Osteoblast (primary cell): ENCODE measurements at regions not wholly inside any gene's neighbourhood (a gene's known extent, or its start where the extent isn't known, plus 50 kb on each side); places are given as distances from the start of the nearest gene placed in this dataset.

ENCODE experiments used
- DNase-seq: peaks from one replicate; pipeline ENCODE4 v3.0.0; 2011; ENCODE audit warnings: low spot score, mixed read lengths; ENCODE audit not compliant: insufficient read length; ENCODE audit errors: missing footprints
- H2AFZ ChIP-seq: 2 replicates; pipeline ENCODE4 v1.6.0; 2011; ENCODE audit warnings: mild to moderate bottlenecking, low read length
- H3K27ac ChIP-seq: 2 replicates; pipeline ENCODE4 v1.5.1; 2011; ENCODE audit warnings: mild to moderate bottlenecking, low read depth, low read length, moderate library complexity
- H3K27me3 ChIP-seq: 2 replicates; pipeline ENCODE4 v1.6.0; 2012; ENCODE audit warnings: mild to moderate bottlenecking, control low read depth, inconsistent platforms, low read length, moderate library complexity; ENCODE audit not compliant: insufficient read depth
- H3K36me3 ChIP-seq: 2 replicates; pipeline ENCODE4 v1.5.1; 2011; ENCODE audit warnings: mild to moderate bottlenecking, low read length, control low read depth, moderate library complexity; ENCODE audit not compliant: insufficient read depth
- H3K4me1 ChIP-seq: 2 replicates; pipeline ENCODE4 v1.5.1; 2011; ENCODE audit warnings: mild to moderate bottlenecking, low read length, control low read depth, moderate library complexity; ENCODE audit not compliant: insufficient read depth
- H3K4me2 ChIP-seq: 2 replicates; pipeline ENCODE4 v1.6.0; 2011; ENCODE audit warnings: mild to moderate bottlenecking, low read length; ENCODE audit not compliant: insufficient read depth
- H3K4me3 ChIP-seq: fragments of 200-600 bp; sonication (generic); 3 replicates; pipeline ENCODE4 v1.5.1; 2012; ENCODE audit warnings: mild to moderate bottlenecking, low read length, inconsistent platforms; ENCODE audit not compliant: insufficient read depth
- H3K79me2 ChIP-seq: 2 replicates; pipeline ENCODE4 v1.6.0; 2012; ENCODE audit warnings: mild to moderate bottlenecking, low read length, control low read depth, inconsistent platforms; ENCODE audit not compliant: insufficient read depth
- H3K9me3 ChIP-seq: 2 replicates; pipeline ENCODE4 v1.5.1; 2011; ENCODE audit warnings: low read depth, low read length, control low read depth
- H4K20me1 ChIP-seq: 2 replicates; pipeline ENCODE4 v1.6.0; 2012; ENCODE audit warnings: mild to moderate bottlenecking, low read length, control low read depth; ENCODE audit not compliant: insufficient read depth
- CTCF ChIP-seq: IDR thresholded peaks from 2 replicates; pipeline ENCODE4 v1.5.1; 2011; ENCODE audit warnings: mild to moderate bottlenecking, low read depth, low read length, moderate library complexity; ENCODE audit errors: extremely low read depth

GRCh38 chr14:97156705-97157104 lies 359.5 kb downstream of the VRK1 start:
- Histone ChIP-seq H4K20me1 (no peaks in the 10 kb centered on the region), H3K27ac (no peak overlapping the region), H3K27me3 (no peaks in the 10 kb centered on the region), H3K4me1 (no peaks in the 10 kb centered on the region), H3K4me2 (no peak overlapping the region), H3K9me3 (no peaks in the 10 kb centered on the region), H2AFZ (no peak overlapping the region), H3K4me3 (no peak overlapping the region), H3K79me2 (no peaks in the 10 kb centered on the region), H3K36me3 (no peaks in the 10 kb centered on the region)
- TF ChIP-seq CTCF = no peak
- DNase-seq = no peak

GRCh38 chr14:97158102-97158501 lies 360.9 kb downstream of the VRK1 start:
- H4K20me1 ChIP-seq = no peaks in the 10 kb centered on the region
- H3K4me2 ChIP-seq = no peak overlapping the region
- H2AFZ ChIP-seq = no peak overlapping the region
- no peaks in the 10 kb centered on the region for H3K27me3 ChIP-seq
- H3K4me1 ChIP-seq = no peaks in the 10 kb centered on the region
- TF ChIP-seq CTCF = no peak
- no peak overlapping the region for H3K27ac ChIP-seq
- no peak for DNase-seq
- no peak overlapping the region for H3K4me3 ChIP-seq
- H3K36me3 ChIP-seq = no peaks in the 10 kb centered on the region
- no peaks in the 10 kb centered on the region for H3K9me3 ChIP-seq
- no peaks in the 10 kb centered on the region for H3K79me2 ChIP-seq

- Histone ChIP-seq H3K27ac (no peak overlapping the region), H3K79me2 (no peaks in the 10 kb centered on the region), H3K36me3 (no peaks in the 10 kb centered on the region), H4K20me1 (no peaks in the 10 kb centered on the region), H3K27me3 (no peaks in the 10 kb centered on the region), H3K9me3 (no peaks in the 10 kb centered on the region), H3K4me2 (no peak overlapping the region), H3K4me1 (no peaks in the 10 kb centered on the region), H3K4me3 (no peak overlapping the region), H2AFZ (no peak overlapping the region)
- DNase-seq = no peak
- no peak for TF ChIP-seq CTCF
Observed at GRCh38 chr14:97159124-97159523, 361.9 kb downstream of the VRK1 start.

GRCh38 chr14:97162621-97163020 lies 365.4 kb downstream of the VRK1 start:
- Histone ChIP-seq H3K4me3 (no peak overlapping the region), H3K79me2 (no peaks in the 10 kb centered on the region), H3K4me1 (no peaks in the 10 kb centered on the region), H3K9me3 (no peaks in the 10 kb centered on the region), H2AFZ (no peak overlapping the region), H3K27ac (no peak overlapping the region), H3K4me2 (no peak overlapping the region), H3K27me3 (no peaks in the 10 kb centered on the region), H3K36me3 (no peaks in the 10 kb centered on the region), H4K20me1 (no peaks in the 10 kb centered on the region)
- no peak for DNase-seq
- TF ChIP-seq CTCF = no peak
